ENCODE measurements at regions not wholly inside any gene's neighbourhood (a gene's known extent, or its start where the extent isn't known, plus 50 kb on each side); places are given as distances from the start of the nearest gene placed in this dataset.

DNA sequence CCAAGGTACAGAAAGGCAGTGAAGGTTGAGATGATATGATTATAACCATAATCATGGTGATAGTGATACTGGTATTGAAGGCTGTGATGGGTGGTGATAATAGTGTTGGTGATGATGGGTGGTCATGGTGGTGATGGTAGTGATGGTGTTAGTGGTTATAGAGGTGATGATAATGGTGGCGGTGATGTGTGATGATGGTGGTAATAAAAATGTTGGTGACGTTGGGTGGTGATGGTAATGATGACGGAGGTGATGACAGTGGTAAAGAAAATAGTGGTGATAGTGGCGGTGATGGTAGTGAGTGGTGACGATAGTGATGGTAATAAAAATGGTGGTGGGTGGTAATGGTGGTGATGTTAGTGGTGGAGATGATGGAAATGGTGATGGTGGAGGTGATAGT is 65.1 kb upstream of the KDM8 start:
- no peak for TF ChIP-seq CTCF (IDR thresholded peaks at IDR 0.05)
- no peak for TF ChIP-seq POLR2A (IDR thresholded peaks at IDR 0.05)

Data from right lobe of liver (tissue), 4 donors.